GM12874 (cell line): ENCODE measurements at regions not wholly inside any gene's neighbourhood (a gene's known extent, or its start where the extent isn't known, plus 50 kb on each side); places are given as distances from the start of the nearest gene placed in this dataset.

Experiments
- CTCF ChIP-seq: IDR thresholded peaks from 2 replicates; pipeline ENCODE4 v1.5.1; 2011; ENCODE audit warnings: low read depth, mild to moderate bottlenecking, control low read depth, low read length, moderate library complexity; ENCODE audit not compliant: insufficient read depth

- no peak for TF ChIP-seq CTCF
These were observed 411.0 kb upstream of the ESRRG start for GRCh38 chr1:217133958-217134856.

- TF ChIP-seq CTCF = no peak
These were observed 409.9 kb upstream of the ESRRG start for GRCh38 chr1:217133092-217133491.

GRCh38 chr1:217117973-217118465 lies 394.8 kb upstream of the ESRRG start:
- TF ChIP-seq CTCF = no peak

- TF ChIP-seq CTCF = no peak
These were observed 392.5 kb upstream of the ESRRG start for GRCh38 chr1:217115404-217116380.

- no peak for TF ChIP-seq CTCF
These were observed 386.7 kb upstream of the ESRRG start for GRCh38 chr1:217109928-217110327.

GRCh38 chr1:217106231-217106901 lies 383.1 kb upstream of the ESRRG start:
- no peak for TF ChIP-seq CTCF
